H1 (cell line): ENCODE measurements at regions not wholly inside any gene's neighbourhood (a gene's known extent, or its start where the extent isn't known, plus 50 kb on each side); places are given as distances from the start of the nearest gene placed in this dataset.
A peak's percentile ranks its signal among the peaks of the same experiment; 100 is the strongest.

Experiments used
- CTCF ChIA-PET: fragments of 300-600 bp; sonication (Branson Sonifier 250); formaldehyde crosslinking; loops from one replicate; lab custom pipeline; 2021; ENCODE audit not compliant: partially characterized antibody; lab: Charles Lee
- POLR2A ChIA-PET: fragments of 300-600 bp; sonication (Branson Sonifier 250); formaldehyde crosslinking; loops from one replicate; lab custom pipeline; 2021; ENCODE audit warnings: inconsistent platforms; ENCODE audit not compliant: partially characterized antibody; lab: Charles Lee
- DNase-seq, 2 experiments: peaks; one replicate each; pipeline versions ENCODE4 v3.0.0 to v3.0.0-alpha.2; 2010 to 2022; ENCODE audit warnings: low spot score in 2 of 2, low read depth in 1 of 2, mixed read lengths in 1 of 2
- FAIRE-seq: peaks from 2 replicates; lab custom pipeline; 2011; peaks lifted over from hg19 to GRCh38; lab: Jason Lieb, UNC
- H2AFZ ChIP-seq: 2 replicates; pipeline ENCODE4 v1.8.1; 2012; ENCODE audit warnings: low read length, inconsistent platforms
- H2AK5ac ChIP-seq: 2 replicates; pipeline ENCODE4 v1.6.1; 2013; ENCODE audit warnings: low read depth, low read length
- H2BK120ac ChIP-seq: replicated peaks from 2 replicates; pipeline ENCODE3; 2013; ENCODE audit warnings: low read depth, low read length, inconsistent platforms
- H2BK12ac ChIP-seq: 2 replicates; pipeline ENCODE4 v1.6.1; 2013; ENCODE audit warnings: low read depth, low read length
- H2BK15ac ChIP-seq: 2 replicates; pipeline ENCODE4 v1.6.1; 2013; ENCODE audit warnings: low read length
- H2BK20ac ChIP-seq: 2 replicates; pipeline ENCODE4 v1.6.1; 2013; ENCODE audit warnings: low read length
- H2BK5ac ChIP-seq: 2 replicates; pipeline ENCODE4 v1.6.1; 2013; ENCODE audit warnings: low read depth, low read length
- H3K14ac ChIP-seq: 2 replicates; pipeline ENCODE4 v1.6.1; 2013; ENCODE audit warnings: inconsistent platforms; ENCODE audit not compliant: insufficient read length
- H3K18ac ChIP-seq: 2 replicates; pipeline ENCODE4 v1.6.1; 2013; ENCODE audit warnings: low read length; ENCODE audit errors: extremely low read depth
- H3K23ac ChIP-seq: 2 replicates; pipeline ENCODE4 v1.6.1; 2013; ENCODE audit warnings: inconsistent platforms; ENCODE audit not compliant: insufficient read length
- H3K23me2 ChIP-seq: 2 replicates; pipeline ENCODE4 v1.6.1; 2013; ENCODE audit warnings: low read depth, low read length
- H3K27ac ChIP-seq: 2 replicates; pipeline ENCODE4 v1.6.1; 2011; ENCODE audit warnings: low read depth, low read length, inconsistent platforms
- H3K27me3 ChIP-seq, 4 experiments: replicated peaks in 1 of 4; 1 replicate in 1 of 4; 2 replicates in 3 of 4; pipeline versions ENCODE4 v1.6.1 to v1.8.1; 2011 to 2013; ENCODE audit warnings: low read length in 3 of 4, mild to moderate bottlenecking in 3 of 4, inconsistent platforms in 2 of 4, mixed read lengths in 2 of 4, moderate library complexity in 1 of 4; ENCODE audit not compliant: control insufficient read depth in 3 of 4, insufficient read depth in 3 of 4; ENCODE audit errors: extremely low read depth in 1 of 4
- H3K36me3 ChIP-seq, 4 experiments: 2 replicates each; pipeline versions ENCODE4 v1.6.1 to v1.8.1; 2011 to 2013; ENCODE audit warnings: mild to moderate bottlenecking in 4 of 4, low read length in 3 of 4, moderate library complexity in 2 of 4, control low read depth in 1 of 4, inconsistent platforms in 1 of 4; ENCODE audit not compliant: insufficient read depth in 4 of 4, control insufficient read depth in 2 of 4
- H3K4ac ChIP-seq: replicated peaks from 2 replicates; pipeline ENCODE3; 2013; ENCODE audit warnings: low read length, low read depth, mixed read lengths, inconsistent platforms; ENCODE audit not compliant: insufficient read length
- H3K4me1 ChIP-seq, 4 experiments: replicated peaks in 1 of 4; 1 replicate in 1 of 4; 2 replicates in 3 of 4; pipeline versions ENCODE4 v1.6.1 to v1.8.1; 2011 to 2013; ENCODE audit warnings: low read length in 3 of 4, inconsistent platforms in 2 of 4, mixed read lengths in 1 of 4; ENCODE audit not compliant: insufficient read depth in 4 of 4, control insufficient read depth in 3 of 4
- H3K4me2 ChIP-seq, 2 experiments: 2 replicates each; pipeline versions ENCODE4 v1.6.1 to v1.8.1; 2011 to 2013; ENCODE audit warnings: low read depth in 2 of 2, low read length in 2 of 2, control low read depth in 1 of 2, inconsistent platforms in 1 of 2, mild to moderate bottlenecking in 1 of 2; ENCODE audit not compliant: insufficient read depth in 1 of 2
- H3K4me3 ChIP-seq, 4 experiments: fragments of 200-600, 300-600 bp in 1 of 4; sonication (generic), shearing (Covaris generic), sonication (Bioruptor Twin) in 1 of 4; 2 replicates each; pipeline versions ENCODE4 v1.5.1 to v1.8.1; 2011 to 2016; ENCODE audit warnings: low read length in 4 of 4, low read depth in 3 of 4, control low read depth in 2 of 4, inconsistent platforms in 2 of 4, mild to moderate bottlenecking in 2 of 4, mixed read lengths in 1 of 4, moderate library complexity in 1 of 4; ENCODE audit not compliant: insufficient read depth in 2 of 4; ENCODE audit errors: extremely low read depth in 1 of 4
- H3K56ac ChIP-seq: replicated peaks from 2 replicates; pipeline ENCODE3; 2013; ENCODE audit warnings: low read depth, mild to moderate bottlenecking, mixed read lengths, low read length, inconsistent platforms; ENCODE audit not compliant: insufficient read length
- H3K79me1 ChIP-seq: 2 replicates; pipeline ENCODE4 v1.6.1; 2013; ENCODE audit warnings: low read depth, low read length, control low read depth
- H3K79me2 ChIP-seq, 2 experiments: 2 replicates each; pipeline versions ENCODE4 v1.6.1 to v1.8.1; 2012 to 2013; ENCODE audit warnings: low read length in 2 of 2, mild to moderate bottlenecking in 2 of 2, inconsistent platforms in 1 of 2; ENCODE audit not compliant: insufficient read depth in 2 of 2, control insufficient read depth in 1 of 2
- H3K9ac ChIP-seq, 4 experiments: replicated peaks in 1 of 4; 1 replicate in 1 of 4; 2 replicates in 3 of 4; pipeline versions ENCODE4 v1.6.1 to v1.8.1; 2011 to 2013; ENCODE audit warnings: low read depth in 3 of 4, low read length in 3 of 4, control low read depth in 2 of 4, mild to moderate bottlenecking in 2 of 4, moderate library complexity in 2 of 4, inconsistent platforms in 1 of 4; ENCODE audit errors: extremely low read depth in 1 of 4
- H3K9me3 ChIP-seq, 2 experiments: 2 replicates each; pipeline versions ENCODE4 v1.6.1 to v1.8.1; 2012 to 2013; ENCODE audit warnings: mild to moderate bottlenecking in 2 of 2, moderate library complexity in 2 of 2, control low read depth in 1 of 2, inconsistent platforms in 1 of 2, low read depth in 1 of 2, low read length in 1 of 2, mixed read lengths in 1 of 2; ENCODE audit not compliant: insufficient read depth in 2 of 2
- H4K20me1 ChIP-seq, 2 experiments: replicated peaks in 1 of 2; 2 replicates each; pipeline versions ENCODE3 to v1.8.1; 2011 to 2013; ENCODE audit warnings: inconsistent platforms in 2 of 2, low read length in 2 of 2, mild to moderate bottlenecking in 1 of 2; ENCODE audit not compliant: insufficient read depth in 2 of 2, control insufficient read depth in 1 of 2
- H4K5ac ChIP-seq: 2 replicates; pipeline ENCODE4 v1.6.1; 2013; ENCODE audit warnings: low read length, low read depth, mixed read lengths, inconsistent platforms; ENCODE audit not compliant: insufficient read length
- H4K8ac ChIP-seq: 2 replicates; pipeline ENCODE4 v1.8.0; 2013; ENCODE audit warnings: mild to moderate bottlenecking, moderate library complexity, low read length, inconsistent platforms; ENCODE audit not compliant: insufficient read depth; ENCODE audit errors: extremely low read depth
- H4K91ac ChIP-seq: replicated peaks from 2 replicates; pipeline ENCODE3; 2013; ENCODE audit warnings: low read length, mixed read lengths, inconsistent platforms; ENCODE audit not compliant: insufficient read length
- WGBS, 2 experiments: shearing (Covaris generic) in 1 of 2; methylation state at CpG; one replicate each; pipeline versions ENCODE4 v1.1.6 to v1.1.7; 2013 to 2015; ENCODE audit warnings: low lambda C conversion rate in 2 of 2, mixed read lengths in 2 of 2, inconsistent platforms in 1 of 2, low coverage in 1 of 2, missing lambda C conversion rate in 1 of 2; ENCODE audit not compliant: insufficient replicate concordance in 2 of 2, insufficient coverage in 1 of 2, insufficient read length in 1 of 2; ENCODE audit errors: extremely low coverage in 1 of 2, missing lambda C conversion rate in 1 of 2; 5-methylcytosine and 5-hydroxymethylcytosine counted together

GRCh38 chr7:32227746-32228145 lies 157.5 kb upstream of the PDE1C start:
- H4K91ac ChIP-seq = no peak overlapping the region
- H2AK5ac ChIP-seq = no peak overlapping the region
- H3K79me1 ChIP-seq = no peaks in the 10 kb centered on the region
- no peaks in the 10 kb centered on the region for H3K9me3 ChIP-seq
- 94% methylated on average over 1 of the region's 1 CpG; no CpG with 5 or more reads in 1 of the 2 experiments for WGBS, 2 experiments
- no peak overlapping the region for H3K23ac ChIP-seq
- H4K8ac ChIP-seq = no peak overlapping the region
- no peak overlapping the region for H2BK15ac ChIP-seq
- no peaks in the 10 kb centered on the region for H3K23me2 ChIP-seq
- no peak overlapping the region for H2AFZ ChIP-seq
- peak in 1 of 2 experiments; percentile 19 for DNase-seq
- no peak overlapping the region for H2BK20ac ChIP-seq
- H2BK120ac ChIP-seq = no peak overlapping the region
- H3K18ac ChIP-seq = no peak overlapping the region
- H4K5ac ChIP-seq = no peak overlapping the region
- H3K4me2 ChIP-seq = no peak overlapping the region
- no peaks in the 10 kb centered on the region for H3K79me2 ChIP-seq
- H3K9ac ChIP-seq = no peak overlapping the region
- H3K4me3 ChIP-seq = no peak overlapping the region
- H3K4ac ChIP-seq = no peak overlapping the region
- H3K14ac ChIP-seq = no peak overlapping the region
- CTCF ChIA-PET = interaction anchor here (0.9 to 1.8 kb wide), 2 partner anchors 15 to 39 kb away, joined by 3 to 4 read pairs; no protein-coding TSS in a partner anchor
- H3K56ac ChIP-seq = no peak overlapping the region
- no peak overlapping the region for H2BK5ac ChIP-seq
- no peaks in the 10 kb centered on the region for H3K27me3 ChIP-seq
- POLR2A ChIA-PET = interaction anchor here (1.0 kb wide), 1 partner anchor 8 kb away, joined by 3 read pairs; no protein-coding TSS in a partner anchor
- peaks cover 0 to 4% (median 0%) of the 10 kb centered on the region in 4 experiments; a peak in 1 of 7 replicates for H3K4me1 ChIP-seq
- no peak overlapping the region for H3K27ac ChIP-seq
- H2BK12ac ChIP-seq = no peak overlapping the region
- no peak for FAIRE-seq
- no peaks in the 10 kb centered on the region for H3K36me3 ChIP-seq
- H4K20me1 ChIP-seq = no peaks in the 10 kb centered on the region
